A673 (cell line): ENCODE measurements at regions not wholly inside any gene's neighbourhood (a gene's known extent, or its start where the extent isn't known, plus 50 kb on each side); places are given as distances from the start of the nearest gene placed in this dataset.

Source experiments
- EZH2 ChIP-seq: fragments of 200-600 bp; sonication (generic); IDR thresholded peaks from 2 replicates; pipeline ENCODE4 v1.6.1; 2017; ENCODE audit warnings: borderline replicate concordance, low read depth, mild to moderate bottlenecking, mixed read lengths, antibody characterized with exemption, low read length; ENCODE audit not compliant: poor library complexity, severe bottlenecking
- TF ChIP-seq, protein P1 (sequence below): fragments of 300-800, 200-600 bp; sonication (generic); conservative IDR thresholded peaks from 2 replicates; pipeline ENCODE4 v1.5.1; 2017; ENCODE audit warnings: low read depth, mild to moderate bottlenecking, antibody characterized with exemption, low read length, moderate library complexity, mixed read lengths

DNA sequence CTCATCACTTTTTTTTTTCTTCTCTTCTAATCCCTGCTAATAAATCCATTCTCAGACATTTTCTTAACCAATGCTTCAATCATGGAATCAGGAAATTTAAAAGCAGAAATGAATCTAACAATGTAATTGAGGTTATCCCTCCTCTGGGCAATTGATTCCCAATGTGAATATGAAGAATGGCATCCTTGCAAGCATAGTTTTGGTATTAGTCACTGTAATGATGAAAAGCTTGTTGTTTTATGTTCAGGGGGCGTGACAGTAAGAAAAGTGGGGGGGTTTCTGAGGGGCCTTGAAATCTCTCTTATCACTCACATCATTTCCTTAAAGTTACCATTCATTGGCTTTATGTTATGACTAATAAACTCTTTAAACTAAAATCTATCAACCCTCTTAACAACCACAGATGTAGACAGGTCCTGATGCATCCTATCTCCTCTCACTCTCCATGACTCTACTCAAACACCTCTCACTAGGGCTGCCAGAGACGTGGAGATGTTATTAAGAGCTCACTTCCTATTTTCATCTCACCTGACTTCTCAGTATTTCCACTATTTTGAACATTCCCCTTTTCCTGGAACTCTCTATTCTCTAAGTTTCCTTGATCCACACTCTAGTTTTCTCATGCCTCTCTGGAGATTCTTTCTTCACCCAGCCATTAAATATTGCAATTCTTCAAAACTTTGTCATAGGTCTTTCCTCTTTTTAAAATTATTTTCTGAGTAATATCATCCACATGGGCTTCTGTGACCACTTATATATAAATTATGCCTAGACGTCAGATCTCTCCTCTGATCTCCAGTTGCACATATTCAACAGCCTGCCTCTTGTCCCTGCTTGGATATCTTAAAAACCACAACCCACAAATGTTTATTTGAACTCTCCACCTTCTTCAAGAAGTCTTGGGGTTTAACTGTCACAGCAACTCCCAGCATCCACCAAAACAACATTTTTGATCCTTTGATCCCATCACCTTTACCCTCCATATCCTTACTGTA is 332.9 kb downstream of the CDH2 start:
- TF ChIP-seq, protein P1, sequence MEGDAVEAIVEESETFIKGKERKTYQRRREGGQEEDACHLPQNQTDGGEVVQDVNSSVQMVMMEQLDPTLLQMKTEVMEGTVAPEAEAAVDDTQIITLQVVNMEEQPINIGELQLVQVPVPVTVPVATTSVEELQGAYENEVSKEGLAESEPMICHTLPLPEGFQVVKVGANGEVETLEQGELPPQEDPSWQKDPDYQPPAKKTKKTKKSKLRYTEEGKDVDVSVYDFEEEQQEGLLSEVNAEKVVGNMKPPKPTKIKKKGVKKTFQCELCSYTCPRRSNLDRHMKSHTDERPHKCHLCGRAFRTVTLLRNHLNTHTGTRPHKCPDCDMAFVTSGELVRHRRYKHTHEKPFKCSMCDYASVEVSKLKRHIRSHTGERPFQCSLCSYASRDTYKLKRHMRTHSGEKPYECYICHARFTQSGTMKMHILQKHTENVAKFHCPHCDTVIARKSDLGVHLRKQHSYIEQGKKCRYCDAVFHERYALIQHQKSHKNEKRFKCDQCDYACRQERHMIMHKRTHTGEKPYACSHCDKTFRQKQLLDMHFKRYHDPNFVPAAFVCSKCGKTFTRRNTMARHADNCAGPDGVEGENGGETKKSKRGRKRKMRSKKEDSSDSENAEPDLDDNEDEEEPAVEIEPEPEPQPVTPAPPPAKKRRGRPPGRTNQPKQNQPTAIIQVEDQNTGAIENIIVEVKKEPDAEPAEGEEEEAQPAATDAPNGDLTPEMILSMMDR = no peak
- TF ChIP-seq EZH2 = no peak
